PC-9 (cell line): ENCODE measurements at regions not wholly inside any gene's neighbourhood (a gene's known extent, or its start where the extent isn't known, plus 50 kb on each side); places are given as distances from the start of the nearest gene placed in this dataset.

Experiments
- BruUV-seq: library from RNA; stranded (reverse); fragments of 400-500 nt; replicated peaks from 2 replicates; lab custom pipeline; 2021; lab: Mats Ljungman, UMichigan
- CTCF ChIA-PET: fragments of 300-600 bp; sonication (Branson Sonifier 250); formaldehyde crosslinking; loops from one replicate; lab custom pipeline; 2022; ENCODE audit warnings: antibody characterized with exemption; lab: Charles Lee
- POLR2A ChIA-PET: fragments of 300-600 bp; sonication (Branson Sonifier 250); formaldehyde crosslinking; loops from one replicate; lab custom pipeline; 2022; ENCODE audit warnings: antibody characterized with exemption; ENCODE audit not compliant: unreplicated experiment; lab: Charles Lee
- DNase-seq, 2 experiments: peaks; one replicate each; pipeline versions ENCODE4 v3.0.0 to v3.0.0-alpha.2; 2015 to 2022; ENCODE audit warnings: mixed read lengths in 1 of 2
- H2AFZ ChIP-seq: fragments of 200-600 bp; sonication (generic); 2 replicates; pipeline ENCODE4 v1.8.1; 2017; ENCODE audit warnings: antibody characterized with exemption
- H3F3A ChIP-seq: fragments of 200-600 bp; sonication (generic); 2 replicates; pipeline ENCODE4 v1.8.1; 2017; ENCODE audit warnings: antibody characterized with exemption, mild to moderate bottlenecking, low read depth; ENCODE audit not compliant: insufficient read depth
- H3K27ac ChIP-seq: fragments of 200-600 bp; sonication (generic); 2 replicates; pipeline ENCODE4 v1.6.1; 2016; ENCODE audit warnings: mixed run types
- H3K27me3 ChIP-seq: fragments of 200-600 bp; sonication (generic); 2 replicates; pipeline ENCODE4 v1.6.1; 2016; ENCODE audit warnings: low read depth, mixed run types; ENCODE audit not compliant: insufficient read depth
- H3K36me3 ChIP-seq: fragments of 200-600 bp; sonication (generic); 2 replicates; pipeline ENCODE4 v1.6.1; 2016; ENCODE audit warnings: low read depth, mixed run types
- H3K4me1 ChIP-seq: fragments of 200-600 bp; sonication (generic); replicated peaks from 2 replicates; pipeline ENCODE4 v1.6.1; 2016; ENCODE audit warnings: mixed run types; ENCODE audit not compliant: insufficient read depth
- H3K4me2 ChIP-seq: fragments of 200-600 bp; sonication (generic); 2 replicates; pipeline ENCODE4 v1.6.1; 2017; ENCODE audit warnings: mixed run types
- H3K4me3 ChIP-seq: fragments of 200-600 bp; sonication (generic); 2 replicates; pipeline ENCODE4 v1.6.1; 2016; ENCODE audit warnings: mixed run types
- H3K79me2 ChIP-seq: fragments of 200-600 bp; sonication (generic); 2 replicates; pipeline ENCODE4 v1.6.1; 2017; ENCODE audit warnings: low read depth, mixed run types
- H3K9me2 ChIP-seq: fragments of 200-600 bp; sonication (generic); 2 replicates; pipeline ENCODE4 v1.8.1; 2017; ENCODE audit warnings: mild to moderate bottlenecking; ENCODE audit not compliant: insufficient read depth
- H3K9me3 ChIP-seq: fragments of 200-600 bp; sonication (generic); 2 replicates; pipeline ENCODE4 v1.8.1; 2016; ENCODE audit warnings: low read depth; ENCODE audit not compliant: insufficient read depth
- H4K20me1 ChIP-seq: fragments of 200-600 bp; sonication (generic); 2 replicates; pipeline ENCODE4 v1.8.1; 2017; ENCODE audit not compliant: insufficient read depth
- CTCF ChIP-seq: fragments of 200-600 bp; sonication (generic); conservative IDR thresholded peaks from 2 replicates; pipeline ENCODE4 v1.6.1; 2017; ENCODE audit warnings: mixed run types, antibody characterized with exemption, mild to moderate bottlenecking, moderate library complexity
- EZH2 ChIP-seq: fragments of 200-600 bp; sonication (generic); IDR thresholded peaks from 2 replicates; pipeline ENCODE4 v1.8.0; 2017; ENCODE audit warnings: antibody characterized with exemption, low read depth
- intact Hi-C: fragments of 100-400 bp; cut with micrococcal nuclease; formaldehyde crosslinking; loops from one replicate; pipeline ENCODE4 v1.10.0; 2022; ENCODE audit not compliant: unreplicated experiment

GRCh38 chr4:55733932-55734331 lies 85.7 kb upstream of the EXOC1L start:
- H3K4me2 ChIP-seq, result peak overlapping the region; percentile 56
- peak; percentile 84 to 96 for DNase-seq
- H3K27me3 ChIP-seq, result no peaks in the 10 kb centered on the region
- no peaks in the 10 kb centered on the region for H3K9me2 ChIP-seq
- H3K36me3 ChIP-seq, result no peaks in the 10 kb centered on the region
- CTCF ChIA-PET, result interaction anchor here (0.7 to 1.0 kb wide), 2 partner anchors 96 to 188 kb away, joined by 4 to 5 read pairs; no protein-coding TSS in a partner anchor
- peaks cover 10% of the 10 kb centered on the region; the same call in 1 of the 2 replicates for H3F3A ChIP-seq
- H3K9me3 ChIP-seq, result no peaks in the 10 kb centered on the region
- intact Hi-C loops, result loop anchor here (2.0 to 10.0 kb wide), 5 partner anchors 97 to 549 kb away; partner anchors contain the start of genes EXOC1 and NMU
- H2AFZ ChIP-seq, result no peak overlapping the region
- no TSS peak for BruUV-seq
- TF ChIP-seq CTCF, result no peak
- TF ChIP-seq EZH2, result no peak
- H3K79me2 ChIP-seq, result no peaks in the 10 kb centered on the region
- no peaks in the 10 kb centered on the region for H4K20me1 ChIP-seq
- peak overlapping the region; percentile 74 for H3K27ac ChIP-seq
- peaks cover 39% of the 10 kb centered on the region for H3K4me1 ChIP-seq
- POLR2A ChIA-PET, result interaction anchor here (0.5 to 0.8 kb wide), 4 partner anchors 96 to 564 kb away, joined by 3 to 10 read pairs (median 8); no protein-coding TSS in a partner anchor
- H3K4me3 ChIP-seq, result no peak overlapping the region

- H3K36me3 ChIP-seq, result no peaks in the 10 kb centered on the region
- DNase-seq, result no peak
- no TSS peak for BruUV-seq
Measured at GRCh38 chr4:55736605-55737183, 82.9 kb upstream of the EXOC1L start.

GRCh38 chr4:55742655-55743202 lies 76.9 kb upstream of the EXOC1L start:
- Histone ChIP-seq H3K4me1 (no peaks in the 10 kb centered on the region), H3K9me2 (no peaks in the 10 kb centered on the region; the same call in 1 of the 2 replicates), H3K4me2 (no peak overlapping the region), H3K9me3 (no peaks in the 10 kb centered on the region), H3K27me3 (no peaks in the 10 kb centered on the region), H2AFZ (no peak overlapping the region), H3K4me3 (no peak overlapping the region), H3K27ac (no peak overlapping the region), H3F3A (no peaks in the 10 kb centered on the region), H3K36me3 (no peaks in the 10 kb centered on the region), H3K79me2 (no peaks in the 10 kb centered on the region), H4K20me1 (no peaks in the 10 kb centered on the region)
- ChIA-PET CTCF (no interaction called here), POLR2A (no interaction called here)
- intact Hi-C loops, result no loop called here
- no peak for DNase-seq
- no peak for TF ChIP-seq EZH2
- no peak for TF ChIP-seq CTCF
- no TSS peak for BruUV-seq

More at GRCh38 chr4:55736605-55737183, 82.9 kb upstream of the EXOC1L start:
- no peak overlapping the region for H2AFZ ChIP-seq
- peaks cover 10% of the 10 kb centered on the region; the same call in 1 of the 2 replicates for H3F3A ChIP-seq
- intact Hi-C loops, result loop anchor here (2.0 to 10.0 kb wide), 5 partner anchors 130 to 766 kb away; no protein-coding TSS in a partner anchor
- peaks cover 19% of the 10 kb centered on the region for H3K4me1 ChIP-seq
- H3K4me2 ChIP-seq, result no peak overlapping the region
- no peaks in the 10 kb centered on the region for H3K79me2 ChIP-seq
- no peaks in the 10 kb centered on the region for H3K27me3 ChIP-seq
- H4K20me1 ChIP-seq, result no peaks in the 10 kb centered on the region
- no peak overlapping the region for H3K4me3 ChIP-seq
- CTCF ChIA-PET, result interaction anchor here (0.6 kb wide), 1 partner anchor 553 kb away, joined by 5 read pairs; no protein-coding TSS in a partner anchor
- no peak for TF ChIP-seq EZH2
- TF ChIP-seq CTCF, result peak; percentile 70
- H3K9me3 ChIP-seq, result no peaks in the 10 kb centered on the region
- no peak overlapping the region for H3K27ac ChIP-seq
- POLR2A ChIA-PET, result no interaction called here
- no peaks in the 10 kb centered on the region; the same call in 1 of the 2 replicates for H3K9me2 ChIP-seq
